GM19372 (cell line): ENCODE measurements at regions not wholly inside any gene's neighbourhood (a gene's known extent, or its start where the extent isn't known, plus 50 kb on each side); places are given as distances from the start of the nearest gene placed in this dataset.
"Not testable (repeated sequence)": the region's sequence is repeated elsewhere in the genome, so short reads cannot be mapped to it uniquely, and the experiment has no call there.

ENCODE experiments used
- ATAC-seq: cut with Tn5 transposase; IDR thresholded peaks from one replicate; pipeline ENCODE4 v1.9.1; 2021; ENCODE audit warnings: mild to moderate bottlenecking, low read depth, moderate library complexity; ENCODE audit not compliant: unreplicated experiment

GRCh38 chr11:96875712-96876111 lies 485.9 kb downstream of the JRKL start:
- ATAC-seq: no peak

- ATAC-seq: no peak
Measured at GRCh38 chr11:96878299-96879051, 488.7 kb downstream of the JRKL start.

GRCh38 chr11:96882622-96883021 lies 492.8 kb downstream of the JRKL start:
- not testable (repeated sequence) for ATAC-seq

GRCh38 chr11:96885405-96885804 lies 495.6 kb downstream of the JRKL start:
- no peak for ATAC-seq

- ATAC-seq: no peak
Measured at GRCh38 chr11:96885912-96886311, 496.1 kb downstream of the JRKL start.

- ATAC-seq: no peak
Measured at GRCh38 chr11:96893988-96894387, 504.2 kb downstream of the JRKL start.

DNA sequence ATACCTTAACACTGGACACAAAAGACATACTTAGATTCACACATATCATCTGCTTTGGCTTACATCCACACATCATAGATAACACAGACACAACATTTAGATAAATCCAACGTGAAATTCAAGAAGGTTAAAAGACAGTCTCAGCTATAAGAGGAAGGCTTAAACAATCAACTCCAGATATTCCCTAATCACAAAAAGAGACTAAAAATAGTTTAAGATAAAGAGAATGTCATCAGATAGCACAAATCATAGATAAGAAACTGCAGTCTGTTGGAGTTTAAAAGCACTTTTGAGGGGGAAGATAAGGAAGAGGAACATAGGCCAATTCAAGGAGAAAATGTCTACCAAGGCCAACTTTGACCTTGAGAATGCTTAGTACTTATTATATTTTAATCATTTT lies 504.8 kb downstream of the JRKL start:
- ATAC-seq: no peak

GRCh38 chr11:96899971-96900370 lies 510.2 kb downstream of the JRKL start:
- ATAC-seq: no peak

DNA sequence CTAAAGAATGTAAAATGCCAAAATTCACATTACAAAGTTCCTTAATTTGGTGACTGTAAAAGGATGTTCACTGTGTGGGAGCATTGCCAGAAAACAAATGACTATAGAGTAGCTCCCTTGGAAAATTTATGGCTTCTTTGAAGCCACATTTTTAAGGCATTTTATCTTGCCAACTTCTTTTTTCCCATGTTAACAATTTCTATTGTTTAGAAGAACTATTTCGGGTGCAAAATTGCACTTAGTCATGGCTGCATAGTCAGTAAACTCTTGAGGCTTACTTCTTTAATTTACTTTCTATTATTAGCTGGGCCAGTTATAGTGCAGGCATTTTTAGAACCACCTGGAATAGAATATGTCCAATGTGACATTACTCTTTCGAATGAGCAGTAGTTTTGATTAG lies 515.3 kb downstream of the JRKL start:
- no peak for ATAC-seq

GRCh38 chr11:96905663-96906062 lies 515.9 kb downstream of the JRKL start:
- ATAC-seq: no peak

DNA sequence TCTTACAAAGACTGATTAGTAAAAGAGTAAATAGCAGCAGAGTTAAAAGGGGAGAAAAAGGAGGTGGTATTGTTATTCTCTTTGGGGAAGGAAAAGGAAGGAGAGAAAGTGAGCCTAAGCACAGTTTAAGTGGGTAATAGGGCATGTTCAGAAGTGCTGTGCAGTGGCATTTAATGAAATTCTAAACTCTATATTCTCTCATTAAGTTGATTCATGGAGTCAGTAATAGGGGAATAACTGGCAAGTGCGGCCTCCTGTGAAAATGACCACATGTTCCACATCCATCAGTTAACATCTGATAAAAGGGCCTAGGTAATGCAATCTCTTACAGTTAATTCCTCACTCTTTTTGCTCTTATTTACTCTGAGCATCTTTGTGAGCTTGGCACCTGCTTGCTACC lies 516.7 kb downstream of the JRKL start:
- no peak for ATAC-seq

DNA sequence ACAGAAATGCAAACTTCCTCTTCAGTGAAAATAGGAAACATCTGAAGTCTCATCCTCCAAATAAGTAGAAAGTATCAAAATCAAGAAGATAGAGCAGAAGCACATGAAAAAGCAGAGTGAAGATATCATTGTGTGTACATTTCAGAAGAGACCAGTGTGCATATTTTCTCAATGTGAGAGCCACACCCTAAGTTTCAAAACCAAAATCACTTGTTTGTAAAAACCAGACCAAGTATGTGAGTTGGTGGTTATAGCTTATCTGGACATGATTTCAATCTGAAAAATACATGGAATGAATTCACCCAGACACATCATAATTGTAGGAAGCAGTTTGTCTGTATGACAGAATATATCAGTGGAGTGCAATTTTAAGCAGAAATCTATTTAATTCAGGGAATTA lies 536.0 kb downstream of the JRKL start:
- no peak for ATAC-seq

GRCh38 chr11:96940227-96940626 lies 550.4 kb downstream of the JRKL start:
- ATAC-seq: no peak

DNA sequence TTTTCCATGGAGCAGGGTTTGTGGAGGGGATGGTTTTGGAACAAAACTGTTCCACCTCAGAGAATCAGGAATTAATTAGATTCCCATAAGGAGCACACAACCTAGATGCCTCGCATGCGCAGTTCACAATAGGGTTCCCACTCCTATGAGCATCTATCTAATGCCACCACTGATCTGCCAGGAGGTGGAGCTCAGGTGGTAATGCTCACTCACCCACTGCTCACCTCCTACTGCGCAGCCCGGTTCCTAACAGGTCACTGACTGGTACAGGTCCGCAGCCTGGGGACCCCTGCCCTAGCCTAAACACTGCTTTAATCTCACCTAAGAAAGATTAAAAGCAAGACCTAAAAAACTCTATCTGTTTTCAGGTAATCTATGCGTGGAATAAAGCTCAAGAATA lies 553.0 kb downstream of the JRKL start:
- ATAC-seq: no peak

DNA sequence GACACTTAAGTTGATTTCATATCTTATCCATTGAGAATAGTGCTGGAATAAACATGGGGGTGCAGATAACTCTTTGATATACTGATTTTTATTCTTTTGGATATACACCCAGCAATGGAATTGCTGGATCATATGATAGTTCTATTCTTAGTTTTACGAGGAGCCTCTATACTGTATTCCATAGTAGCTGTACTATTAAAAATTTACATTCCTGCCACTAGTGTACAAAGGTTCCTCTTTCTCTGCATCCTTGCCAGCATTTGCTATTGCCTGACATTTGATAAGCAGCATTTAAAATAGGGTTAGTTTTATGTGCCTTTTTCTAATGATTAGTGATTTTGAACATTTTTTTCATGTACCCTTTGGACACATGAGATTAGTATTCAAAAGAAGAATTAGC lies 554.2 kb downstream of the JRKL start:
- ATAC-seq: no peak

- no peak for ATAC-seq
Measured at GRCh38 chr11:96948066-96948465, 558.3 kb downstream of the JRKL start.

DNA sequence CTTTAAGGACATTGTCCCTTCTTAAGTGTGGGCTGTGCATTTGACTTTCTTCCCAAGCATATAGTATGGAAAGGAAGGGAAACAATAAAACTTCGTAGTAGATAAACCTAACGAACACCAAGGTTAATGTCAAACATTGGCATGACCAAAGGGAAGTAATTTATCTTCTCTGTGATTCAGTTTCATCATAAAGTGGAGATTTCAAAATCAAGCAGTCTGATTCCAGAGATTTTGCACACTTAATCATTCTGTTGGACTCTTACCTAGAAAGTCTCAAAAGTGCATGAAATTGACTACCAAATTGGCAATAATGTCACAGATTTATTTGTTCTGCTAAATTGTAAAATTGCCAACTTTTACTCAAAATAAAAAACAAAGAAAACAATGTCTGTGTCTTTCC lies 559.7 kb downstream of the JRKL start:
- no peak for ATAC-seq

GRCh38 chr11:96954587-96955242 lies 564.9 kb downstream of the JRKL start:
- no peak for ATAC-seq

DNA sequence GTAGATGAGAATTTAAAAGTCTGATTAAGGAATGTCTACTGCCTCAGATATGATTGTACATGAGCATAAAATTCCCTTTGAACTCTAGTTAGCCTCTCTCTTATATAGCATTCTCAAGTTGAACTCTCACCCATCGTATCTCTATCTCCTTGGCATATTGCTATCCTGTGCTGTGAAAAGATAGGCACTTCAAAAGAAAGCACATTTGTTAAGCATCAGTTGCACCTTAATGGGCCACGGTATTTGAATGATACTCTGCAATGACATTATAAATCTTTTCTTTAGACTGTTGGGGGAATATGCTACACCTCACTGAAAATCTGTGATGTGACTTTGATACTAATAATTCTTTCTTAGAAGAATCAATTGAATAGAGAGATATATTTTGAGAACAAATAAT lies 570.7 kb downstream of the JRKL start:
- ATAC-seq: no peak

- no peak for ATAC-seq
Measured at GRCh38 chr11:96960926-96961325, 571.1 kb downstream of the JRKL start.

GRCh38 chr11:96961931-96962330 lies 572.1 kb downstream of the JRKL start:
- no peak for ATAC-seq

- no peak for ATAC-seq
Measured at GRCh38 chr11:96963375-96963774, 573.6 kb downstream of the JRKL start.
